B cell (primary cell): ENCODE measurements at regions not wholly inside any gene's neighbourhood (a gene's known extent, or its start where the extent isn't known, plus 50 kb on each side); places are given as distances from the start of the nearest gene placed in this dataset.

Experiments
- CTCF ChIP-seq: fragments of 200-600 bp; IDR thresholded peaks from one replicate; pipeline ENCODE4 v1.8.0; 2022; ENCODE audit warnings: antibody characterized with exemption, mild to moderate bottlenecking
- EZH2 ChIP-seq: IDR thresholded peaks from 2 replicates; pipeline ENCODE4 v1.6.1; 2012; ENCODE audit warnings: borderline replicate concordance, low read depth, mild to moderate bottlenecking, moderate library complexity, low read length; ENCODE audit not compliant: insufficient read depth, poor library complexity, severe bottlenecking

- TF ChIP-seq CTCF (no peak), EZH2 (no peak)
Measured at GRCh38 chrX:125394449-125394848, 74.8 kb downstream of the TEX13C start.
